ENCODE measurements at regions not wholly inside any gene's neighbourhood (a gene's known extent, or its start where the extent isn't known, plus 50 kb on each side); places are given as distances from the start of the nearest gene placed in this dataset.

GRCh38 chr9:7542693-7543092 is 256.9 kb downstream of the DMAC1 start:
- WGBS: 95% methylated on average over 4 of the region's 4 CpGs
- Histone ChIP-seq H3K4me3 (ENCODE audit: low read length in 2 of 2) (no peak overlapping the region), H3K27me3 (ENCODE audit: control insufficient read depth in 2 of 2, insufficient read depth in 1 of 2, low read length in 1 of 2) (no peaks in the 10 kb centered on the region), H3K4me1 (ENCODE audit: control insufficient read depth in 2 of 2, insufficient read depth in 2 of 2, low read length in 2 of 2) (no peaks in the 10 kb centered on the region), H3K36me3 (ENCODE audit: control insufficient read depth in 2 of 2, insufficient read depth in 2 of 2, low read length in 1 of 2) (no peaks in the 10 kb centered on the region), H3K9me3 (ENCODE audit: control insufficient read depth in 2 of 2, insufficient read depth in 1 of 2, low read length in 1 of 2) (no peaks in the 10 kb centered on the region), H3K27ac (ENCODE audit: low read depth in 1 of 2, low read length in 1 of 2) (no peak overlapping the region)
- DNase-seq (ENCODE audit: low read depth in 6 of 9, low spot score in 9 of 9): no peak

GRCh38 chr9:7542126-7542525 is 257.5 kb downstream of the DMAC1 start:
- Histone ChIP-seq H3K4me1 (ENCODE audit: control insufficient read depth in 2 of 2, insufficient read depth in 2 of 2, low read length in 2 of 2) (no peaks in the 10 kb centered on the region), H3K36me3 (ENCODE audit: control insufficient read depth in 2 of 2, insufficient read depth in 2 of 2, low read length in 1 of 2) (no peaks in the 10 kb centered on the region), H3K27ac (ENCODE audit: low read depth in 1 of 2, low read length in 1 of 2) (no peak overlapping the region), H3K27me3 (ENCODE audit: control insufficient read depth in 2 of 2, insufficient read depth in 1 of 2, low read length in 1 of 2) (no peaks in the 10 kb centered on the region), H3K4me3 (ENCODE audit: low read length in 2 of 2) (no peak overlapping the region), H3K9me3 (ENCODE audit: control insufficient read depth in 2 of 2, insufficient read depth in 1 of 2, low read length in 1 of 2) (no peaks in the 10 kb centered on the region)
- DNase-seq (ENCODE audit: low read depth in 6 of 9, low spot score in 9 of 9): no peak
- WGBS: 94% methylated on average over 2 of the region's 2 CpGs

- no peak overlapping the region for H3K4me3 ChIP-seq (ENCODE audit: low read length in 2 of 2)
- no peaks in the 10 kb centered on the region for H3K4me1 ChIP-seq (ENCODE audit: control insufficient read depth in 2 of 2, insufficient read depth in 2 of 2, low read length in 2 of 2)
- H3K27me3 ChIP-seq (ENCODE audit: control insufficient read depth in 2 of 2, insufficient read depth in 1 of 2, low read length in 1 of 2): no peaks in the 10 kb centered on the region
- no peak overlapping the region for H3K27ac ChIP-seq (ENCODE audit: low read depth in 1 of 2, low read length in 1 of 2)
- H3K36me3 ChIP-seq (ENCODE audit: control insufficient read depth in 2 of 2, insufficient read depth in 2 of 2, low read length in 1 of 2): no peaks in the 10 kb centered on the region
- peak in 8 of 9 donors; percentile 29 to 69 (median 47) for DNase-seq (ENCODE audit: low read depth in 6 of 9, low spot score in 9 of 9)
- H3K9me3 ChIP-seq (ENCODE audit: control insufficient read depth in 2 of 2, insufficient read depth in 1 of 2, low read length in 1 of 2): no peaks in the 10 kb centered on the region
- WGBS: 68% methylated on average over 4 of the region's 4 CpGs
Measured at GRCh38 chr9:7536310-7536939, 263.2 kb downstream of the DMAC1 start.

- no peak overlapping the region for H3K27ac ChIP-seq (ENCODE audit: low read depth in 1 of 2, low read length in 1 of 2)
- H3K27me3 ChIP-seq (ENCODE audit: control insufficient read depth in 2 of 2, insufficient read depth in 1 of 2, low read length in 1 of 2): no peaks in the 10 kb centered on the region
- no peak for DNase-seq (ENCODE audit: low read depth in 6 of 9, low spot score in 9 of 9)
- WGBS: 87% methylated on average over 5 of the region's 5 CpGs
- no peaks in the 10 kb centered on the region for H3K9me3 ChIP-seq (ENCODE audit: control insufficient read depth in 2 of 2, insufficient read depth in 1 of 2, low read length in 1 of 2)
- no peaks in the 10 kb centered on the region for H3K4me1 ChIP-seq (ENCODE audit: control insufficient read depth in 2 of 2, insufficient read depth in 2 of 2, low read length in 2 of 2)
- H3K4me3 ChIP-seq (ENCODE audit: low read length in 2 of 2): no peak overlapping the region
- H3K36me3 ChIP-seq (ENCODE audit: control insufficient read depth in 2 of 2, insufficient read depth in 2 of 2, low read length in 1 of 2): no peaks in the 10 kb centered on the region
Measured at GRCh38 chr9:7534211-7534935, 265.2 kb downstream of the DMAC1 start.

GRCh38 chr9:7533376-7534090 is 266.0 kb downstream of the DMAC1 start:
- no peaks in the 10 kb centered on the region for H3K4me1 ChIP-seq (ENCODE audit: control insufficient read depth in 2 of 2, insufficient read depth in 2 of 2, low read length in 2 of 2)
- H3K27ac ChIP-seq (ENCODE audit: low read depth in 1 of 2, low read length in 1 of 2): no peak overlapping the region
- no peaks in the 10 kb centered on the region for H3K27me3 ChIP-seq (ENCODE audit: control insufficient read depth in 2 of 2, insufficient read depth in 1 of 2, low read length in 1 of 2)
- DNase-seq (ENCODE audit: low read depth in 6 of 9, low spot score in 9 of 9): no peak
- WGBS: 97% methylated on average over 6 of the region's 6 CpGs
- no peaks in the 10 kb centered on the region for H3K36me3 ChIP-seq (ENCODE audit: control insufficient read depth in 2 of 2, insufficient read depth in 2 of 2, low read length in 1 of 2)
- no peaks in the 10 kb centered on the region for H3K9me3 ChIP-seq (ENCODE audit: control insufficient read depth in 2 of 2, insufficient read depth in 1 of 2, low read length in 1 of 2)
- H3K4me3 ChIP-seq (ENCODE audit: low read length in 2 of 2): no peak overlapping the region

- no peaks in the 10 kb centered on the region for H3K9me3 ChIP-seq (ENCODE audit: control insufficient read depth in 2 of 2, insufficient read depth in 1 of 2, low read length in 1 of 2)
- 93% methylated on average over 5 of the region's 5 CpGs for WGBS
- H3K36me3 ChIP-seq (ENCODE audit: control insufficient read depth in 2 of 2, insufficient read depth in 2 of 2, low read length in 1 of 2): no peaks in the 10 kb centered on the region
- no peak overlapping the region for H3K4me3 ChIP-seq (ENCODE audit: low read length in 2 of 2)
- H3K27ac ChIP-seq (ENCODE audit: low read depth in 1 of 2, low read length in 1 of 2): no peak overlapping the region
- no peaks in the 10 kb centered on the region for H3K4me1 ChIP-seq (ENCODE audit: control insufficient read depth in 2 of 2, insufficient read depth in 2 of 2, low read length in 2 of 2)
- DNase-seq (ENCODE audit: low read depth in 6 of 9, low spot score in 9 of 9): no peak
- no peaks in the 10 kb centered on the region for H3K27me3 ChIP-seq (ENCODE audit: control insufficient read depth in 2 of 2, insufficient read depth in 1 of 2, low read length in 1 of 2)
Measured at GRCh38 chr9:7523426-7524043, 276.0 kb downstream of the DMAC1 start.

- H3K9me3 ChIP-seq (ENCODE audit: control insufficient read depth in 2 of 2, insufficient read depth in 1 of 2, low read length in 1 of 2): no peaks in the 10 kb centered on the region
- no peaks in the 10 kb centered on the region for H3K36me3 ChIP-seq (ENCODE audit: control insufficient read depth in 2 of 2, insufficient read depth in 2 of 2, low read length in 1 of 2)
- 75% methylated on average over 5 of the region's 5 CpGs for WGBS
- H3K27ac ChIP-seq (ENCODE audit: low read depth in 1 of 2, low read length in 1 of 2): no peak overlapping the region
- H3K4me1 ChIP-seq (ENCODE audit: control insufficient read depth in 2 of 2, insufficient read depth in 2 of 2, low read length in 2 of 2): no peaks in the 10 kb centered on the region
- H3K4me3 ChIP-seq (ENCODE audit: low read length in 2 of 2): no peak overlapping the region
- no peaks in the 10 kb centered on the region for H3K27me3 ChIP-seq (ENCODE audit: control insufficient read depth in 2 of 2, insufficient read depth in 1 of 2, low read length in 1 of 2)
- DNase-seq (ENCODE audit: low read depth in 6 of 9, low spot score in 9 of 9): no peak
Measured at GRCh38 chr9:7520396-7520795, 279.2 kb downstream of the DMAC1 start.

GRCh38 chr9:7516376-7516775 is 283.2 kb downstream of the DMAC1 start:
- no peaks in the 10 kb centered on the region for H3K4me1 ChIP-seq (ENCODE audit: control insufficient read depth in 2 of 2, insufficient read depth in 2 of 2, low read length in 2 of 2)
- no peaks in the 10 kb centered on the region for H3K36me3 ChIP-seq (ENCODE audit: control insufficient read depth in 2 of 2, insufficient read depth in 2 of 2, low read length in 1 of 2)
- H3K27ac ChIP-seq (ENCODE audit: low read depth in 1 of 2, low read length in 1 of 2): no peak overlapping the region
- DNase-seq (ENCODE audit: low read depth in 6 of 9, low spot score in 9 of 9): no peak
- no peak overlapping the region for H3K4me3 ChIP-seq (ENCODE audit: low read length in 2 of 2)
- WGBS: 95% methylated on average over 2 of the region's 2 CpGs
- H3K27me3 ChIP-seq (ENCODE audit: control insufficient read depth in 2 of 2, insufficient read depth in 1 of 2, low read length in 1 of 2): no peaks in the 10 kb centered on the region
- no peaks in the 10 kb centered on the region for H3K9me3 ChIP-seq (ENCODE audit: control insufficient read depth in 2 of 2, insufficient read depth in 1 of 2, low read length in 1 of 2)

GRCh38 chr9:7510199-7510598 is 289.4 kb downstream of the DMAC1 start:
- H3K27ac ChIP-seq (ENCODE audit: low read depth in 1 of 2, low read length in 1 of 2): no peak overlapping the region
- no peak for DNase-seq (ENCODE audit: low read depth in 6 of 9, low spot score in 9 of 9)
- H3K4me3 ChIP-seq (ENCODE audit: low read length in 2 of 2): no peak overlapping the region
- WGBS: 82% methylated on average over 7 of the region's 7 CpGs
- no peaks in the 10 kb centered on the region for H3K36me3 ChIP-seq (ENCODE audit: control insufficient read depth in 2 of 2, insufficient read depth in 2 of 2, low read length in 1 of 2)
- no peaks in the 10 kb centered on the region for H3K27me3 ChIP-seq (ENCODE audit: control insufficient read depth in 2 of 2, insufficient read depth in 1 of 2, low read length in 1 of 2)
- no peaks in the 10 kb centered on the region for H3K4me1 ChIP-seq (ENCODE audit: control insufficient read depth in 2 of 2, insufficient read depth in 2 of 2, low read length in 2 of 2)
- no peaks in the 10 kb centered on the region for H3K9me3 ChIP-seq (ENCODE audit: control insufficient read depth in 2 of 2, insufficient read depth in 1 of 2, low read length in 1 of 2)

All from thymus (tissue), 11 donors.